ENCODE measurements at regions not wholly inside any gene's neighbourhood (a gene's known extent, or its start where the extent isn't known, plus 50 kb on each side); places are given as distances from the start of the nearest gene placed in this dataset.
A peak's percentile ranks its signal among the peaks of the same experiment; 100 is the strongest.
"Not testable (repeated sequence)": the region's sequence is repeated elsewhere in the genome, so short reads cannot be mapped to it uniquely, and the experiment has no call there.

DNA sequence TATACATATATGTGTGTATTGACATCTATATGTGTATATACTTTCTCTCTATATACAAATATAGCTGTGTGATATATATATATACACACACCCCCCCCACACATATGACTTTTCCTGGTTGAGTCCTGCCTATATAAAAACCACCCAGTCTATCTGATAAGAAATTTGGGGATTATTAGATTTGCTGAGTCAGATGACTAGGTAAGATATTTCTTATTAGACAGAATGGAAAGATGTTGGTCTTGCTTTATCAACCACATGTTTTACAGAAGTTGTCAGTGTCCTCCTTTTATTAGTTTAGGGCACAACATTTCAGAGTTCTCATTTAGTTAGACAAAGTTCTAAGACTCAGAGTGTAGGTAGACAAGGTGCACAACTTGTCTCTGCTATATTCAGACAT is 953.3 kb downstream of the METTL15 start:
- TF ChIP-seq, protein P1, sequence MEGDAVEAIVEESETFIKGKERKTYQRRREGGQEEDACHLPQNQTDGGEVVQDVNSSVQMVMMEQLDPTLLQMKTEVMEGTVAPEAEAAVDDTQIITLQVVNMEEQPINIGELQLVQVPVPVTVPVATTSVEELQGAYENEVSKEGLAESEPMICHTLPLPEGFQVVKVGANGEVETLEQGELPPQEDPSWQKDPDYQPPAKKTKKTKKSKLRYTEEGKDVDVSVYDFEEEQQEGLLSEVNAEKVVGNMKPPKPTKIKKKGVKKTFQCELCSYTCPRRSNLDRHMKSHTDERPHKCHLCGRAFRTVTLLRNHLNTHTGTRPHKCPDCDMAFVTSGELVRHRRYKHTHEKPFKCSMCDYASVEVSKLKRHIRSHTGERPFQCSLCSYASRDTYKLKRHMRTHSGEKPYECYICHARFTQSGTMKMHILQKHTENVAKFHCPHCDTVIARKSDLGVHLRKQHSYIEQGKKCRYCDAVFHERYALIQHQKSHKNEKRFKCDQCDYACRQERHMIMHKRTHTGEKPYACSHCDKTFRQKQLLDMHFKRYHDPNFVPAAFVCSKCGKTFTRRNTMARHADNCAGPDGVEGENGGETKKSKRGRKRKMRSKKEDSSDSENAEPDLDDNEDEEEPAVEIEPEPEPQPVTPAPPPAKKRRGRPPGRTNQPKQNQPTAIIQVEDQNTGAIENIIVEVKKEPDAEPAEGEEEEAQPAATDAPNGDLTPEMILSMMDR (IDR thresholded peaks at IDR 0.05; ENCODE audit: low read depth, low read length): no peak
- no peak overlapping the region for H3K4me3 ChIP-seq (replicated peaks in 1 of 2; ENCODE audit: low read depth in 2 of 2, low read length in 2 of 2)
- no peak for DNase-seq (ENCODE audit: low read depth in 2 of 2)

DNA sequence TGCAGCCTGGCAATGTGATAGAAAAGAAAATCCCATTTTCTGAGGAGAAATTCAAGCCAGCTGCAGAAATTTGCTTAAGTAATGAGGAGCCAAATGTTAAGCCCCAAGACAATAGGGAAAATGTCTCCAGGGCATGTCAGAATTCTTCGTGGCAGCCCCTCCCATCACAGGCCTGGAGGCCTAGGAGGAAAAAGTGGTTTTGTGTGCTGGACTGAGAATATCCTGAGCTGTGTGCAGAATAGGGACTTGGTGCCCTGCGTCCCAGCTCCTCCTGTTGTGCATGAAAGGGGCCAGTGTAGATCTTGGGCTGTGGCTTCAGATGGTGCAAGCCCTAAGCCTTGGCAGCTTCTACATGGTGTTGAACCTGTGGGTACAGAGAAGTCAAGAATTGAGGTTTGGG is 948.3 kb downstream of the METTL15 start:
- H3K4me3 ChIP-seq (replicated peaks in 1 of 2; ENCODE audit: low read depth in 2 of 2, low read length in 2 of 2); DNase-seq (ENCODE audit: low read depth in 2 of 2): not testable (repeated sequence)

DNA sequence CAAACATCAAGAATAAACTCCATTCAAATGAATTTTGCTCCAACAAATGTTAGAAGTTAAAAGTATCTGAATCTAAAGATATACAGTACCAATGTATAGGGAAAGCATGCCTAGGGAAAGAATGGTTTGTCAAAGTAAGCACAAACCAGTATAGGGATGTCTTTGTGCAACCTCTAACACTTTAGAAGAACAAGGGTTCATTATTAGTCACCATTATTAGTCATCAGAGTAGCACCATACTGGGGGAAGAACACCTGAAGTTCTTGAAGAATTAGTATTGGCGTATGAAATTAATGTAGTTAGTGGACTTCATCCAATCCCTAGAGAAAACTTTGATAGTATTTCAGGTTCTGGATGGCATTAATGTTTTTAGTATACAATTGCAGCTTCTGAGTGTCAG is 943.7 kb downstream of the METTL15 start:
- DNase-seq (ENCODE audit: low read depth in 2 of 2): peak in 1 of 2 donors; percentile 35
- H3K4me3 ChIP-seq (replicated peaks in 1 of 2; ENCODE audit: low read depth in 2 of 2, low read length in 2 of 2): no peak overlapping the region
- TF ChIP-seq, protein P1 (IDR thresholded peaks at IDR 0.05; ENCODE audit: low read depth, low read length): no peak

DNA sequence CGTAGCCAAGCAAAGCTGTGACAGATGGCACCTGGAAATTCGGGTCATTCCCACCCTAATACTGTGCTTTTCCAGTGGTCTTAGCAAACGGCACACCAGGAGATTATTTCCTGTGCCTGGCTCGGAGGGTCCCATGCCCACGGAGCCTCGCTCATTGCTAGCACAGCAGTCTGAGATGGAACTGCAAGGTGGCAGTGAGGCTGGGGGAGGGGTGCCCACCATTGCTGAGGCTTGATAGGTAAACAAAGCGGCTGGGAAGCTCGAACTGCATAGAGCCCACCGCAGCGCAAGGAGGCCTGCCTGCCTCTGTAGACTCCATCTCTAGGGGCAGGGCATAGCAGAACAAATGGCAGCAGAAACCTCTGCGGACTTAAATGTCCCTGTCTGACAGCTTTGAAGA is 942.8 kb downstream of the METTL15 start:
- H3K4me3 ChIP-seq (replicated peaks in 1 of 2; ENCODE audit: low read depth in 2 of 2, low read length in 2 of 2); DNase-seq (ENCODE audit: low read depth in 2 of 2): not testable (repeated sequence)

DNA sequence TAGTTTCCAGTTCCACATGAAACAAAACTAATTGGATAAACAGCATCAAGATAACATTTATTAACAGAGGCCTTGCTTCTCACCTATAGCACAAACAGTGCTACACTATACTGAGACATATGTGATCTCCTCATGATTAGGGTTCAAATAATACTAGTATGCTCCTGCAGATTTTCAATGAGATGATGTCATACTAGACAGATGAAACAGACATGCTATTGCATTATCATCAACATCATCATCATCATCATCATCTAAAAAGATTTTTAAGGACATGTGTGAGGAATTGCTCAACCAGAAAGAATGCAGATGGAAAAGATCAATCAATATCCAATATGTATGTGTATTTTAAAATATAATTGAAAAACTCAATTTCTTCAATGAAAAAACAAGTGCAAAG is 932.3 kb downstream of the METTL15 start:
- TF ChIP-seq, protein P1 (IDR thresholded peaks at IDR 0.05; ENCODE audit: low read depth, low read length): no peak
- no peak overlapping the region for H3K4me3 ChIP-seq (replicated peaks in 1 of 2; ENCODE audit: low read depth in 2 of 2, low read length in 2 of 2)

DNA sequence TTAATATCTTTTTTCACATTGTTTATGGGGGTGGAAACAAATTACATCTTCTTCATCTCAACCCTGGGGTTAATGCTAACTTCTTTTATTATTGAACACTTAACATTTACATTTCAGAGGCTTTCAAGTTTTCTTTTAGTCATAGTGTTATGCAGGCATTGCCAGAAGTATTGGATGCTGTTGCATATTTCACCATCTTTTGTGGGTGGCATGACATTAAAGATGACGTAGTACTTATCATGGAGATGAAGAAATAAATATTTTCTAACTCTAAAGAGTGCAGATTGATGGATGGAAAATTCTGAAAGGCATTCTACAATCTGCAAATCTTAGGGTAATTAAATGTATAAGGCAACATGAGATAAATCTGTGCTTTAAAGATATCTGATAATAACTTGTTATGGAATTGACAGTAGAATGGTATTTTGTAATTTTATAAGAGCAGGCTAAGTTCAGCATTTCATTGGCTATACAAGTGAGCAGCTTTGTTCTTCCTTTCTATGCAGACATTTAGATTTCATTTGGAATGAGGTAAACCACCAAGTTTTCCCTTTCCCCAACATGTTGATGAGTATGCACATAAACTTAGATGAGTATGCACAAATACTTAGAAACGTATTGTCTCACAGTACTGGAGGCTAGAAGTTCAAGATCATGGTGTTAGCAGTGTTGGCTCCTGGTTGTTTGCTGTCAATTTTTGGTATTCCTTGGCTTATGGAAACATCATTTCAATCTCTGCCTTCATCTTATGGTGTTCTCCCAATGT is 924.4 kb downstream of the METTL15 start:
- no peak for DNase-seq (ENCODE audit: low read depth in 2 of 2)
- TF ChIP-seq, protein P1 (IDR thresholded peaks at IDR 0.05; ENCODE audit: low read depth, low read length): no peak
- H3K4me3 ChIP-seq (replicated peaks in 1 of 2; ENCODE audit: low read depth in 2 of 2, low read length in 2 of 2): no peak overlapping the region

More for the DNA sequence above, 932.3 kb downstream of the METTL15 start:
- no peak for DNase-seq (ENCODE audit: low read depth in 2 of 2)

DNA sequence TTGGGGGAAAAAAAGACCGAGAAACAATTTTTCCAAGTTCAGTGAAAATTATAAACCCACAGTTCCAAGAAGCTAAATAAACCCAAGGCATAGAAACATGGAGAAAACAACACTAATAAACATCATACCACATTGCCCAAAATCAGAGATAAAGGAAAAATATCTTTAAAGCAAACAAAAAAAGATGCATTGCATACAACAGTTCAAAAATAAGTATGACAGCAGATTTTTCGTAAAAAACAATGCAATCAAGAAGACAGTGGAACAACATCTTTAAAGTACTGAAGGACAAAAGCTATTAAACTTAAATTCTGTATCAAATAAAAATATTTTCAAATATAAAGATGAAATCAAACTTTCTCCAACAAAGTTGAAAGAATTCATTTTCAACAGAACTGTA is 921.3 kb downstream of the METTL15 start:
- TF ChIP-seq, protein P1 (IDR thresholded peaks at IDR 0.05; ENCODE audit: low read depth, low read length): no peak
- no peak overlapping the region for H3K4me3 ChIP-seq (replicated peaks in 1 of 2; ENCODE audit: low read depth in 2 of 2, low read length in 2 of 2)
- DNase-seq (ENCODE audit: low read depth in 2 of 2): peak in 1 of 2 donors; percentile 16

DNA sequence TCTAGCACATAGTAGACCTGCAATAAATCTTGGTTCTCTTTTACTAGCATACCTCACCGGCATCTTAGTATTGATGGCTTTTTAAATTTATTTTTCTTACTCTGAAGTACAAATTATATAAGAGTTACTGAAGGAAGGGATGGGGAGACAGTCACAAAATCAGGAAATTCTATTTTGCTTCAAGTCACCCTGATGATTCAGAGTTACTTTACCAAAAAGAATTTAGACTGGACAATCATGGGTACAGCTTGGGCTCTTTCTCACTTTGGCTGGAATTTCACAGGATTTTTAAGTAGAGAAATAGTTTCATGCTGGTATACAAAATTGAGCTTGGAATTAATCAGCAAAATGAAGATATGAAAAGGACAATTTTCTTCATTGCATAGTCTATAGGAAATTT is 919.2 kb downstream of the METTL15 start:
- TF ChIP-seq, protein P1 (IDR thresholded peaks at IDR 0.05; ENCODE audit: low read depth, low read length): no peak
- H3K4me3 ChIP-seq (replicated peaks in 1 of 2; ENCODE audit: low read depth in 2 of 2, low read length in 2 of 2): no peak overlapping the region
- peak in 1 of 2 donors; percentile 43 for DNase-seq (ENCODE audit: low read depth in 2 of 2)
